HEK293 (cell line): ENCODE measurements at regions not wholly inside any gene's neighbourhood (a gene's known extent, or its start where the extent isn't known, plus 50 kb on each side); places are given as distances from the start of the nearest gene placed in this dataset.

Experiments
- CTCF ChIA-PET: fragments of 350-600 bp; formaldehyde crosslinking; extraction: SDS; loops from one replicate; lab custom pipeline; 2021; ENCODE audit warnings: antibody characterized with exemption; lab: Yijun Ruan, JAX
- POLR2A ChIA-PET: fragments of 300-600 bp; formaldehyde crosslinking; extraction: SDS; loops from one replicate; lab custom pipeline; 2020; ENCODE audit warnings: antibody characterized with exemption, inconsistent platforms; lab: Yijun Ruan, JAX
- H3K27ac ChIP-seq: fragments of 200-500 bp; sonication (Bioruptor generic); 2 replicates; pipeline ENCODE4 v1.5.1; 2014; ENCODE audit warnings: low read depth, low read length, control low read depth, inconsistent platforms; ENCODE audit errors: extremely low read depth
- H3K36me3 ChIP-seq, 2 experiments: fragments of 200-500 bp in 1 of 2; sonication (Bioruptor generic) in 1 of 2; 1 replicate in 1 of 2; 2 replicates in 1 of 2; pipeline ENCODE4 v1.5.1; 2014 to 2017; ENCODE audit warnings: inconsistent platforms in 2 of 2, low read length in 2 of 2; ENCODE audit not compliant: control insufficient read depth in 2 of 2, insufficient read depth in 1 of 2
- H3K4me1 ChIP-seq: fragments of 200-500 bp; sonication (Bioruptor generic); 2 replicates; pipeline ENCODE4 v1.5.1; 2014; ENCODE audit warnings: mild to moderate bottlenecking, low read length, inconsistent platforms; ENCODE audit not compliant: control insufficient read depth, insufficient read depth
- H3K4me3 ChIP-seq: 2 replicates; pipeline ENCODE4 v1.5.1; 2011; ENCODE audit warnings: low read depth, mild to moderate bottlenecking, control low read depth, low read length, moderate library complexity
- H3K9me3 ChIP-seq: fragments of 200-500 bp; sonication (Bioruptor generic); 2 replicates; pipeline ENCODE4 v1.5.1; 2014; ENCODE audit warnings: low read depth, low read length, inconsistent platforms; ENCODE audit not compliant: control insufficient read depth, insufficient read depth
- EGR2 ChIP-seq: fragments of 450-650 bp; formaldehyde crosslinking; IDR thresholded peaks from 2 replicates; pipeline ENCODE4 v1.5.1; 2016; ENCODE audit warnings: low read depth, missing biosample characterization, missing genetic modification characterization
- ELK4 ChIP-seq: IDR thresholded peaks from 2 replicates; pipeline ENCODE4 v1.6.1; 2011; ENCODE audit warnings: mild to moderate bottlenecking, low read depth, low read length, borderline replicate concordance
- PRDM4 ChIP-seq: fragments of 450-650 bp; formaldehyde crosslinking; IDR thresholded peaks from 2 replicates; pipeline ENCODE4 v1.5.1; 2017; ENCODE audit warnings: missing biosample characterization, missing genetic modification characterization
- ZBTB10 ChIP-seq: fragments of 450-650 bp; formaldehyde crosslinking; IDR thresholded peaks from 2 replicates; pipeline ENCODE4 v1.5.1; 2016; ENCODE audit warnings: missing biosample characterization, missing genetic modification characterization
- ZBTB26 ChIP-seq: fragments of 450-650 bp; formaldehyde crosslinking; optimal IDR thresholded peaks from 2 replicates; pipeline ENCODE3; 2016; ENCODE audit warnings: missing biosample characterization, mild to moderate bottlenecking, missing genetic modification characterization
- ZFP41 ChIP-seq: fragments of 450-650 bp; formaldehyde crosslinking; IDR thresholded peaks from 2 replicates; pipeline ENCODE4 v1.5.1; 2016; ENCODE audit warnings: missing biosample characterization, missing genetic modification characterization, borderline replicate concordance
- ZNF140 ChIP-seq: fragments of 450-650 bp; formaldehyde crosslinking; IDR thresholded peaks from 2 replicates; pipeline ENCODE4 v1.5.1; 2016; ENCODE audit warnings: missing biosample characterization, missing genetic modification characterization
- ZNF155 ChIP-seq: fragments of 450-650 bp; formaldehyde crosslinking; IDR thresholded peaks from 2 replicates; pipeline ENCODE4 v1.5.1; 2016; ENCODE audit warnings: missing biosample characterization, missing genetic modification characterization
- ZNF174 ChIP-seq: fragments of 450-650 bp; formaldehyde crosslinking; IDR thresholded peaks from 2 replicates; pipeline ENCODE4 v1.5.0; 2017; ENCODE audit warnings: missing biosample characterization, mild to moderate bottlenecking, missing genetic modification characterization
- ZNF324 ChIP-seq: fragments of 450-650 bp; formaldehyde crosslinking; IDR thresholded peaks from 2 replicates; pipeline ENCODE4 v1.5.1; 2016; ENCODE audit warnings: missing biosample characterization, missing genetic modification characterization
- ZNF600 ChIP-seq: fragments of 450-650 bp; formaldehyde crosslinking; IDR thresholded peaks from 2 replicates; pipeline ENCODE4 v1.5.1; 2016; ENCODE audit warnings: missing biosample characterization, missing genetic modification characterization
- ZNF747 ChIP-seq: fragments of 450-650 bp; formaldehyde crosslinking; IDR thresholded peaks from 2 replicates; pipeline ENCODE4 v1.5.1; 2016; ENCODE audit warnings: missing biosample characterization, missing genetic modification characterization
- ZSCAN30 ChIP-seq: fragments of 450-650 bp; IDR thresholded peaks from 2 replicates; pipeline ENCODE4 v1.5.1; 2018; ENCODE audit warnings: missing biosample characterization, mild to moderate bottlenecking, missing genetic modification characterization, moderate library complexity

GRCh38 chr3:166171695-166172094, 334.5 kb upstream of the BCHE start:
- Histone ChIP-seq H3K4me3 (no peak overlapping the region), H3K27ac (no peak overlapping the region), H3K9me3 (no peaks in the 10 kb centered on the region), H3K4me1 (no peaks in the 10 kb centered on the region), H3K36me3 (no peaks in the 10 kb centered on the region)
- CTCF ChIA-PET, result no interaction called here
- TF ChIP-seq ZBTB10, result no peak
- POLR2A ChIA-PET, result no interaction called here

- H3K27ac ChIP-seq, result no peak overlapping the region
- POLR2A ChIA-PET, result no interaction called here
- no peaks in the 10 kb centered on the region for H3K9me3 ChIP-seq
- H3K4me3 ChIP-seq, result no peak overlapping the region
- no peaks in the 10 kb centered on the region for H3K4me1 ChIP-seq
- no peak for TF ChIP-seq ZNF140 (tag by site-specific recombination)
- no peaks in the 10 kb centered on the region for H3K36me3 ChIP-seq
- CTCF ChIA-PET, result no interaction called here
Measured at GRCh38 chr3:166169681-166170080, 332.5 kb upstream of the BCHE start.

- no peak overlapping the region for H3K4me3 ChIP-seq
- CTCF ChIA-PET, result no interaction called here
Measured at GRCh38 chr3:166127969-166128368, 290.7 kb upstream of the BCHE start.

More at GRCh38 chr3:166127969-166128368, 290.7 kb upstream of the BCHE start:
- TF ChIP-seq ZNF324 (tag by site-specific recombination), result no peak
- TF ChIP-seq ELK4, result no peak
- TF ChIP-seq ZFP41 (tag by site-specific recombination), result no peak
- TF ChIP-seq EGR2 (tag by site-specific recombination), result no peak
- no peak for TF ChIP-seq ZNF747 (tag by site-specific recombination)
- no peak for TF ChIP-seq ZNF155 (tag by site-specific recombination)
- no peak for TF ChIP-seq ZSCAN30 (tag by site-specific recombination)
- no peak for TF ChIP-seq ZBTB26 (tag by site-specific recombination)
- TF ChIP-seq ZNF600 (tag by site-specific recombination), result no peak
- no peak for TF ChIP-seq ZNF174 (tag by site-specific recombination)
- TF ChIP-seq PRDM4 (tag by site-specific recombination), result no peak
- H3K9me3 ChIP-seq, result no peaks in the 10 kb centered on the region
- H3K36me3 ChIP-seq, result no peaks in the 10 kb centered on the region
- no peaks in the 10 kb centered on the region for H3K4me1 ChIP-seq
- POLR2A ChIA-PET, result no interaction called here
- H3K27ac ChIP-seq, result no peak overlapping the region
